Psoas muscle (tissue), 7 donors: ENCODE measurements at regions not wholly inside any gene's neighbourhood (a gene's known extent, or its start where the extent isn't known, plus 50 kb on each side); places are given as distances from the start of the nearest gene placed in this dataset.

Experiments
- ATAC-seq, 4 donors: fragments of 200-7000 bp; cut with Tn5 transposase; one replicate each; pipeline ENCODE4 v1.9.1; 2020; ENCODE audit warnings: moderate library complexity in 3 of 4, mild to moderate bottlenecking in 2 of 4
- DNase-seq, 2 donors: peaks; one replicate each; pipeline ENCODE4 v3.0.0-alpha.2; 2020
- H3K27ac ChIP-seq: fragments of 200-600 bp; one replicate; pipeline ENCODE4 v1.8.0; 2022
- H3K27me3 ChIP-seq, 3 donors: fragments of 200-600 bp in 1 of 3; one replicate each; pipeline versions ENCODE4 v1.6.1 to v1.8.0; 2013 to 2022; ENCODE audit warnings: low read length in 2 of 3, mild to moderate bottlenecking in 2 of 3, moderate library complexity in 1 of 3; ENCODE audit not compliant: insufficient read depth in 3 of 3
- H3K36me3 ChIP-seq, 2 donors: fragments of 200-600 bp in 1 of 2; one replicate each; pipeline versions ENCODE4 v1.6.1 to v1.8.0; 2013 to 2022; ENCODE audit warnings: low read depth in 1 of 2, mild to moderate bottlenecking in 1 of 2, moderate library complexity in 1 of 2; ENCODE audit not compliant: insufficient read depth in 1 of 2
- H3K4me1 ChIP-seq: fragments of 200-600 bp; one replicate; pipeline ENCODE4 v1.8.0; 2022
- H3K4me3 ChIP-seq: fragments of 200-600 bp; one replicate; pipeline ENCODE4 v1.8.0; 2022; ENCODE audit warnings: mild to moderate bottlenecking
- H3K9me3 ChIP-seq: fragments of 200-600 bp; one replicate; pipeline ENCODE4 v1.8.0; 2022
- CTCF ChIP-seq: fragments of 200-600 bp; IDR thresholded peaks from one replicate; pipeline ENCODE4 v1.8.0; 2022; ENCODE audit warnings: antibody characterized with exemption
- WGBS, 3 donors: extraction: QIAGEN DNeasy Blood & Tissue Kit; methylation state at CpG; one replicate each; pipeline versions ENCODE4 v1.1.6 to v1.1.7; 2013; 5-methylcytosine and 5-hydroxymethylcytosine counted together
- intact Hi-C, 2 donors: fragments of 100-400 bp; cut with DNase I; formaldehyde crosslinking; loops; one replicate each; pipeline versions ENCODE4 v1.11.0 to v1.14.2; 2022
- donor health status: healthy with polysubstance abuse.
- donor health status: DM: no; HTN: no; CAD: no; lungs with moderate emphysema.
- donor health status: Bipolar disorder and iron deficiency.
- donor health status: healthy.
- donor health status: DM: yes; HTN: yes; CAD: no.
- donor health status: DM: no; HTN: no; CAD: no.
- donor health status: DM: yes; HTN: yes; CAD: no.

- 22 to 42% (median 37%) methylated on average over 1 of the region's 1 CpG for WGBS, 3 donors
- ATAC-seq, result peak in 3 of 4 donors; percentile 23 to 68 (median 55)
- Histone ChIP-seq H3K36me3 (no peaks in the 10 kb centered on the region), H3K27me3 (no peaks in the 10 kb centered on the region), H3K9me3 (no peaks in the 10 kb centered on the region), H3K4me3 (no peak overlapping the region), H3K4me1 (peaks cover 6% of the 10 kb centered on the region), H3K27ac (no peak overlapping the region)
- TF ChIP-seq CTCF, result no peak
- DNase-seq, result peak; percentile 25 to 51
- intact Hi-C loops, result no loop called here
Measured at GRCh38 chr5:38670878-38671277, 114.4 kb upstream of the LIFR start.

- no peaks in the 10 kb centered on the region for H3K4me1 ChIP-seq
- intact Hi-C loops, result no loop called here
- H3K27ac ChIP-seq, result no peak overlapping the region
- no peak for TF ChIP-seq CTCF
- H3K4me3 ChIP-seq, result no peak overlapping the region
- WGBS, 3 donors, result 81 to 89% (median 82%) methylated on average over 5 of the region's 5 CpGs
- no peaks in the 10 kb centered on the region for H3K9me3 ChIP-seq
- DNase-seq, result no peak
- H3K36me3 ChIP-seq, result no peaks in the 10 kb centered on the region
- no peak for ATAC-seq
- H3K27me3 ChIP-seq, result no peaks in the 10 kb centered on the region
Measured at GRCh38 chr5:38672059-38672788, 115.8 kb upstream of the LIFR start.

DNA sequence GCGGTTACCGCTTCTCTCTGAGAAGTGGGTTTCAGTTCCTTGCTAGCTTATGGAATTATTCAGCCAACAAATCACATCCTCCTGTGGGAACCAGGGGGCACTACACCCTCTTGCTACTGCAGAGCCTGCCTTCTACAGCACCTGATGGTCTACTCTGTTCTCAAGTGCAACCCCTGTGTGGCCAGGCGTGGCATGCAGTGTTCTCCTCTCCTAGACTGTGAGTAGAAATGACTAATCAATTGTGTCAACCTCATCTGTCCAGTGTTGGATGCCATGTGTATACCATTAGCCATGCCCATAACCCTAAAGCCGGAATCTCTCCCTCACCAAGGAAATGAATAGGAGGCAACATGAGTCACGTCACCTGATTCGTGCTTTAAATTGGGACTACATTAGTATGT lies 117.2 kb upstream of the LIFR start:
- intact Hi-C loops, result no loop called here
- Histone ChIP-seq H3K4me3 (no peak overlapping the region), H3K36me3 (no peaks in the 10 kb centered on the region), H3K27me3 (no peaks in the 10 kb centered on the region), H3K4me1 (no peaks in the 10 kb centered on the region), H3K9me3 (no peaks in the 10 kb centered on the region), H3K27ac (no peak overlapping the region)
- WGBS, 3 donors, result 94 to 97% (median 95%) methylated on average over 6 of the region's 6 CpGs
- no peak for TF ChIP-seq CTCF
- DNase-seq, result no peak
- ATAC-seq, result no peak

- Histone ChIP-seq H3K9me3 (no peaks in the 10 kb centered on the region), H3K27me3 (no peaks in the 10 kb centered on the region), H3K4me3 (no peak overlapping the region), H3K4me1 (no peaks in the 10 kb centered on the region), H3K36me3 (no peaks in the 10 kb centered on the region), H3K27ac (no peak overlapping the region)
- WGBS, 3 donors, result 84 to 95% (median 93%) methylated on average over 2 of the region's 2 CpGs
- DNase-seq (no peak), ATAC-seq (no peak)
- TF ChIP-seq CTCF, result no peak
- intact Hi-C loops, result no loop called here
Measured at GRCh38 chr5:38675443-38675842, 119.0 kb upstream of the LIFR start.

- no peaks in the 10 kb centered on the region for H3K4me1 ChIP-seq
- no peak for ATAC-seq
- no peak for DNase-seq
- no peak overlapping the region for H3K27ac ChIP-seq
- H3K9me3 ChIP-seq, result no peaks in the 10 kb centered on the region
- no peak overlapping the region for H3K4me3 ChIP-seq
- H3K36me3 ChIP-seq, result no peaks in the 10 kb centered on the region
- H3K27me3 ChIP-seq, result no peaks in the 10 kb centered on the region
- WGBS, 3 donors, result 55 to 72% (median 69%) methylated on average over 2 of the region's 2 CpGs
- intact Hi-C loops, result no loop called here
- no peak for TF ChIP-seq CTCF
Measured at GRCh38 chr5:38677636-38678035, 121.2 kb upstream of the LIFR start.
